ENCODE measurements at regions not wholly inside any gene's neighbourhood (a gene's known extent, or its start where the extent isn't known, plus 50 kb on each side); places are given as distances from the start of the nearest gene placed in this dataset.
"Not testable (repeated sequence)": the region's sequence is repeated elsewhere in the genome, so short reads cannot be mapped to it uniquely, and the experiment has no call there.

DNA sequence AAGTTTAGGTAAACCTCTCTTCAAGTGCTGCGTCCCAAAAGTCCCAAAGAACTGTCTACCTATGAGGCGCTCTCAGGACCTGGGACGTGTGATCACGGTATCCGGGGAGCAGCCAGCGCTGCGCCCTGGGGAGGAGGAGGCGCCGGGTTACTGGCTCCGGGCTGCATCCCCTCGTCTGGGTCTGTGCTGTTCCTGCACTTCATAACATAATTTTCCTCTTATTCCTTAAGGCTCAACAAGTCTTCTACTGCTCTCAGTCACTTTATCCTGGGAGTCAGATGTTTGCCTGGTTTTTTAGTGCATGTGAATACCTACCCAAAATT, 629.3 kb downstream of the PRIM2 start:
- DNase-seq (ENCODE audit: low spot score); H3K27ac ChIP-seq; H3K4me3 ChIP-seq: not testable (repeated sequence)

DNA sequence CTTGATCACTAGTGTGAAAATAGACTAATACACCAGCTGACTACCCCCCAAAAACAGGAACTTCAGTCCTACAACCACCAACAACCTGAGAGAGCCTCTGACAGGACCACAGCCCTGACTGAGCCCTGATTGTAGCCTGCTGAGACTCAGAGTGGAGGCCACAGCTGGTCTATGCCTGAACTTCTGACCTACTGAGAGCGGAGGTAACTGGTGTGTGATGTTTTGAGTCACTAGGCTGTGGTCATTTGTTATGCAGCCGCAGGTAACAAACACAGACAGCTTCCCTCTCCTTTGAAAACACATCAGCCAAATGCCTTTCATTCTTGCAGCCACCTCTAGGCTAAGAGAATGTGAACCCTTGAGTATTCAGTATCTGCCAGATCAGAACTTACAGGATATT, 631.1 kb downstream of the PRIM2 start:
- H3K4me3 ChIP-seq; H3K27ac ChIP-seq; DNase-seq (ENCODE audit: low spot score): not testable (repeated sequence)

DNA sequence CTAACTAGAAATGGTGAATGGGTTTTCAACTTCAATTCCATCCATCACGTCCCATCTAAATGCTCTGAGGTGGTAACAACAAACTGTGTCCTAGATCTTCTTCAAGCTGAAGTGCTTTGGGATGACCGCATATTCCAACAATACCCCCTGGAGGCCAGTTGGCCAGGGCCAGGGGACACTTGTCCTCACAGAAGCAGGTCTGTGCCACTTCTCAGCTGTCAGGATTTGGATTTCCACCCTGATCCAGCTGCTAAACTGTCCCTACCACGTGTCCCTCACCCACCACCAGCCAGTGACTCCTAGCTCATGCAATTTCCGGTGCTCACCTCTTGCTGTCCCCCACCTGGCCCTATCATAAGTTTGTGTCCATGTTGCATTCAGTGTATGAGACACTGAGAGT, 633.0 kb downstream of the PRIM2 start:
- not testable (repeated sequence) for H3K4me3 ChIP-seq; H3K27ac ChIP-seq; DNase-seq (ENCODE audit: low spot score)

DNA sequence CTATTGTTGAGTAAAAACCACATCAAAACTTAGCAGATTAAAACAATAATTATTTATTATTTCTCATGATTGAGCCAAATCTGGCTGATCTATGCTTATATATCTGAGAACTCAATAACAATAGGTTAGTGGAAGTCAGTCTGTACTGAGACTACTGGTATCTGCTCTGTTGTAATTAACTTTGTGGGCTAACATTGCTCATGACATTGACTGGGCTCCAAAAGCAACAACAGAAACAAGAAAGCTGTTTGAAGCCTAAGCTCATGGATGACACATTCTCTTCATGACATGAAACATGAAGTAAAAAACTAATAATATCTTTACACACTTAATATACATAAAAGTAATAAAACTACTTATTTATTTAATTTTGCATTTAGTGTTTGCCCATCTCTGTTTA, 649.3 kb downstream of the PRIM2 start:
- H3K4me3 ChIP-seq; H3K27ac ChIP-seq; DNase-seq (ENCODE audit: low spot score): not testable (repeated sequence)

DNA sequence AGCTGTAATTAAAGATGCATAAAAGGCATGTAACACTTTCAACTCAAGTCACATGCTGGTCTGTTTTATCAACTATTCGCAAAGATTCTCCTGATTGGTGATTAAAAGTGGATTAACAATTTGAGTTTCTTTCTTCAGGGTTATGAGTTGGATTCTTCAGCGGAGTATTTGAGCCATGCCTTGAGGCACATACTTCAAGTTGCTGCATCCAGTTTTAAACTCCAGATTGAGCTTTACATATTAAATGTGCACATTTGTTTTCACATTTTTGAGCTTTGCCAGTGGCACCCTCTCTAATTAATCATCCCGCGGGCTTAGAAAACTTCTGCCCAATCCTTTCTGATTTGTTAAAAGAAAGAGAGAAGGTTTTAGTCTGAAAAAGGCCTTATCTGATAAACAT, 654.5 kb downstream of the PRIM2 start:
- H3K4me3 ChIP-seq; H3K27ac ChIP-seq; DNase-seq (ENCODE audit: low spot score): not testable (repeated sequence)

DNA sequence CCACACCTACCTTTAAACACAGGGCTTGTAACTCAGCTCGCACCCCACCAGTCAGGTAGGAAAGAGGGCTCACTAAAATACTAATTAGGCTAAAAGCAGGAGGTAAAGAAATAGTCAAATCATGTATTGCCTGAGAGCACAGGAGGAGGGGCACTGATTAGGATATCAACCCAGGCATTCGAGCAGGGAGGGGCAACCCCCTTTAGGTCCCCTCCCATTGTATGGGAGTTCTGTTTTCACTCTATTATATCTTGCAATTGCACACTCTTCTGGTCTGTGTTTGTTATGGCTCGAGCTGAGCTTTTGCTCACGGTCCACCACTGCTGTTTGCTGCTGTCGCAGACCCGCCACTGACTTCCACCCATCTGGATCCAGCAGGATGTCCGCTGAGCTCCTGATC, 657.2 kb downstream of the PRIM2 start:
- Histone ChIP-seq H3K27ac (no peak overlapping the region), H3K4me3 (no peak overlapping the region)
- DNase-seq (ENCODE audit: low spot score), result no peak
- TF ChIP-seq, protein P1, sequence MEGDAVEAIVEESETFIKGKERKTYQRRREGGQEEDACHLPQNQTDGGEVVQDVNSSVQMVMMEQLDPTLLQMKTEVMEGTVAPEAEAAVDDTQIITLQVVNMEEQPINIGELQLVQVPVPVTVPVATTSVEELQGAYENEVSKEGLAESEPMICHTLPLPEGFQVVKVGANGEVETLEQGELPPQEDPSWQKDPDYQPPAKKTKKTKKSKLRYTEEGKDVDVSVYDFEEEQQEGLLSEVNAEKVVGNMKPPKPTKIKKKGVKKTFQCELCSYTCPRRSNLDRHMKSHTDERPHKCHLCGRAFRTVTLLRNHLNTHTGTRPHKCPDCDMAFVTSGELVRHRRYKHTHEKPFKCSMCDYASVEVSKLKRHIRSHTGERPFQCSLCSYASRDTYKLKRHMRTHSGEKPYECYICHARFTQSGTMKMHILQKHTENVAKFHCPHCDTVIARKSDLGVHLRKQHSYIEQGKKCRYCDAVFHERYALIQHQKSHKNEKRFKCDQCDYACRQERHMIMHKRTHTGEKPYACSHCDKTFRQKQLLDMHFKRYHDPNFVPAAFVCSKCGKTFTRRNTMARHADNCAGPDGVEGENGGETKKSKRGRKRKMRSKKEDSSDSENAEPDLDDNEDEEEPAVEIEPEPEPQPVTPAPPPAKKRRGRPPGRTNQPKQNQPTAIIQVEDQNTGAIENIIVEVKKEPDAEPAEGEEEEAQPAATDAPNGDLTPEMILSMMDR (IDR thresholded peaks at IDR 0.05), result no peak

DNA sequence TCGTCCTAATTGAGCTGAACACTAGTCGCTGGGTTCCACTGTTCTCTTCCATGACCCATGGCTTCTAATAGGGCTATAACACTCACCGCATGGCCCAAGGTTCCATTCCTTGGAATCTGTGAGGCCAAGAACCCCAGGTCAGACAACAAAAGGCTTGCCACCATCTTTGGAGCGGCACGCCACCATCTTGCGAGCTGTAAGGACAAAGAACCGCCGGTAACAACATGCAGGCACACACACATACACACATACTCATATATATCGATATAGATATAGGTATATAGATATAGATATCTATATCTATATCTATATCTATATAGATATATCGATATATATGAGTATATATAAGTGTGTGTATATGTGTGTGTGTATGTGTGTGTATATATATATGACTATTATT, 657.7 kb downstream of the PRIM2 start:
- H3K27ac ChIP-seq, H3K4me3 ChIP-seq: not testable (repeated sequence)

DNA sequence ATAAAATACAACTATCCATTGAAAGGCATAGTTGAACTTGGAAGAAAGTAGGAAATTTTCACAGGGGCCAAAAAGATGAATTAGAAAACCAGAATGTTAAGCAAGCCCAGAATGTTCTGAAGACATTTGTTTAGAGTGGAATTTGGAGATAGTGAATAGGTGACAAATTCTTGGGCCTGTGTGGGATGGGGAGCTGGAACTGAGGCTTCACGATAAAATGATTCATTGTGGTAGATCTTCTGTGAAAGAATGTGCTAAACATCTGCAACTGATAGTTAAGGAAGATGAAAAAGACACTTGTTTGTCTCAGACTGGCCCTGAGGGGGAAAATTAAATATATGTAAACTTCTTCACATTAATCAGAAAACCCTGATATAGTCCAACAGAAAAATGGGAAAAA, 658.9 kb downstream of the PRIM2 start:
- not testable (repeated sequence) for H3K27ac ChIP-seq; DNase-seq (ENCODE audit: low spot score); H3K4me3 ChIP-seq

More for the DNA sequence above, 657.7 kb downstream of the PRIM2 start:
- DNase-seq (ENCODE audit: low spot score), result not testable (repeated sequence)

DNA sequence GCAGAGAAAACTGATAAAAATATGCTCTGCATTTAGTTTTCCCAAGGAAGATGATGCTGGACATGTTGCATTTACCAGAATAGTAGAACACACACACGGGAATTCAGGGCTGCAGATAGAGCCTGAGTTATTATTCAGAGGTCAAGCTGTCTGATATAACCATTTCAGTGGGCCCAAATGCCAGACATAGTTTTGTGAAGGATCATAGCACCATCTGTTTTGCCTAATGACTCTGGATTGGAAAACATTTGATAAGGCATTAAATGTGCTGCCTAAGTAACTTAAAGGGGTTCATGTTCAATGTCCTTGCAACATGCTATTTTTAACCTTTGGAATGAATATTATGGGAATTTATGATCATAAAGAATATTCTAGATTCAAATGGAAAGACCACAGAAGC, 666.2 kb downstream of the PRIM2 start:
- not testable (repeated sequence) for DNase-seq (ENCODE audit: low spot score); H3K27ac ChIP-seq; H3K4me3 ChIP-seq

DNA sequence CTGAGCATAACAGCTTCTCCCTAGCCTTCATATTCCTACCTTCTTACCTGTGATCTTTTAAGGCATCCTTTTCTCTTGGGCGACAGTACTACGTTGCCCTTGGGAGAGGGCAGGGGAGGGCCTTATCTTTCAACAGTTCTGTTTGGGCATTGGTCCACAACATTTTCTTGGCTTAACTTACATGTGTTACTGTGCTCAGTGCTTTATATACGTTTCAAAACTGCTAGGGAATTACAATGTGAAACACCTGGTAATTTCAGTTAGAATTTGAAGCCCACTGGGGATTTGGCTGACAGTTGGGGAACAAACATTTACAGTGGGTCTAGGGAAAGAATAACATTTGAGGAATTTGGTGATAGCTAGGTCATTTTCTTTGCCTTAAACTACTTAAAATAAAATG, 667.1 kb downstream of the PRIM2 start:
- not testable (repeated sequence) for H3K27ac ChIP-seq; H3K4me3 ChIP-seq; DNase-seq (ENCODE audit: low spot score)

DNA sequence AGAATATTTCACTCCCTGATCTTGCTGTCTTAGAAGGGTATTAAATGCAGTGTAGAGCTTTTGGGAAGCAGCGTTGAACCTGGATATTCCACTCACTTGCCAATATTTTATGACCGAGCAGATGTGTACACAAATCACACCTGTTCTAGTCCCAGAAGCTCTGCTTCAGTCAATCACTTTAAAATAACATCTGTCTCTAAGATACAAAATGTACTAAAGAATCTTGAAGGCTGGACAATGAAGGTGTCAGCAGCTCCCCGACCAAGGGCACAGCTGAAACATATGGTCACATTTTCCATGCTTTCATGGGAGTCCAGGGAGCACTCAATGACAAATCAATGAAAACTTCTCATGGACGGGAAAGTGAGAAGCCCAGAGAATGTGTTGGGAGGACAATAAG, 668.3 kb downstream of the PRIM2 start:
- not testable (repeated sequence) for DNase-seq (ENCODE audit: low spot score); H3K27ac ChIP-seq; H3K4me3 ChIP-seq

DNA sequence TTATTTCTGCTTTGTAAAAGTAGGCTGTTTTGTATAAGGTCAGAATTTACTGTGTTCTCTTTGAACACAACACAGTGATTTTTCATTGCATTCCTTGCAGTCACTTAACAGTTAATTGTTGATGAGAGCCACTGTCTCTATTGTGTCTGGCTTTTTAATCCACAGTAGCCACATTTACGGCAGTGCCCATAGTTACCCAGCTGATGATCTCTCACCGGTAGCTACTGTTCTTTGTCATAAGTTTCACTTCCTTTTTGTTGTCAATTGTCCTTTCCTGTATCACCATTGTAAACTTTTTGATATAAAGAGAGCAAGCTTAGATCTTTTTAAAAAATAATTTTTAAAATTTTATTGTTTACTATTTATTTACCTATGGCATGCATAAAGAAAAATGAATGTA, 669.2 kb downstream of the PRIM2 start:
- not testable (repeated sequence) for H3K27ac ChIP-seq; DNase-seq (ENCODE audit: low spot score); H3K4me3 ChIP-seq

DNA sequence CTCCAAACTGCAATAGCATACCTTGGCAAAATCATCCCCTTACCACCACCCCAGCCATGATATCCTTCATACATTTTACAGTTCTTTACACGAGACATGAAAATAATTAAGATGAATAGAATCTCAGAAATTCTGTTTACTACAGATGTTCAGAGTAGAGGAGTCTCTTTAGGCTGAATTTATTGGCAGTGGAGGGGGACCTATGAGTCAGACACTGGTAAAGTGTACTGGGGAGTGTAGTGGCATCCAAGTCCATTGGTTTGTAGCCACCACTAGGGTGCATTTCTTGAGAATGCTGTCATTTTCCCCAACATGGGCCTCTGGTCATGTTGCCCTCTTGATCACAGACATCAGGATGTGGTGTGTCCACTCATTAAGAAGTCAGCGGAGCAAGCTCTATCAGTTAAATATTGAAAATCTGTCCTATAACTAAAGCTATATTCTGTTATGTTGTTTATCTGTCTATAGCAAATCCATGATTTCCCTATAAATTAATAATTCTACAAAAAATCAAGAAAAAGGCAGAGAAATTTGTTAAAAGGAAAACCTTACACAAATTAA, 672.2 kb downstream of the PRIM2 start:
- H3K4me3 ChIP-seq; H3K27ac ChIP-seq; DNase-seq (ENCODE audit: low spot score): not testable (repeated sequence)

DNA sequence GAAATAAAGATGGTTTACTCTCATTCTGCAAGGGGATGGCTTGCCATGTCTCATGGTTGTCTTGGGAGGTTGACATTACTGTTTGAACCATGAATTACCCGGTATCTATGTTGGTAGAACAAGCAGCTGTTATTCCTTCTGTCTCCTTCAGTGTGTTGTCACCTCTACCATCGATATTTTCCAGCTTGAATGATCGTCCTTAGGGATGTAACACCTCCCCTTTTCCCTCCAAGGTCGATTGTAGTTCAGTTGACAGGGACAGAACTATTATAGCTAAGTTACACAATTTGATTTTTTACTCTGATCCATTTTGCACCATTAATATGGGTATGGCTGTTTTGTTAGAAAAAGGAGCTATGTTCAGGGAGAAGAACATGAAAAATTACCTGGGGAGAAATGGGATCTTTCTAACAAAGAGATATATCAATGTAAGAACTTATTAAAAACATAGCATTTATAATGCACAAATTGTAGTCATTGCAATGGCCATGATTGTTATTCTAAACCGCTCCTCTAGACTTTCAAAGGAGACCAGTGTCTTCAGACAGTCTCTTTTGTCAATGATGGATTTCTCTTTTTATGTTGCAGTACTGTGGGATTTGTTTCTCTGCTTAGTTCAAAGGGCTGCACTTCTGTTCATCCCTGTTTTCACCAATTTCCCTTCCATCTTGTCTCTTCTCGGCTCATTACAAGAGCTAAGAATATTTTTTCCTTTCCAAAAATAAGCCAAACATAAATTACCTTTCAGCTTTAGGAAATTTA, 681.6 kb downstream of the PRIM2 start:
- H3K4me3 ChIP-seq; DNase-seq (ENCODE audit: low spot score): not testable (repeated sequence)

DNA sequence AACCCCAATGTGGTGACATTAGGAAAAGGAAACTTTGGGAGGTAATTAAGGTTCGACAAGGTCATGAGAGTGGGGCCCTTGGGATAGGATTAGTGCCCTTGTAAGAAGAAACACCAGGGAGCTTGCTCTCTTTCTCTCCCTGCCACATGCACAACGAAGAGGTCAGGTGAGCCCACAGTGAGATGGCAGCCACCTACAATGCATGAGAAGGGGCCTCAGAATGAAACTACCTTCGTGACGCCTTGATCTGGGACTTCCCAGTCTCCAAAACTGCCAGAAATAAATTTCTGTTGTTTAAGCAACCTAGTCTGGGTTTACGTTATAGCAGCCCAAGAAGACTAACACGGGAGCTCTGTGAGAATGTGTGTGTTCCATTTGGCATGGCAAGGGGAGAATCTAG, 682.8 kb downstream of the PRIM2 start:
- not testable (repeated sequence) for H3K27ac ChIP-seq; DNase-seq (ENCODE audit: low spot score); H3K4me3 ChIP-seq

More for the DNA sequence above, 681.6 kb downstream of the PRIM2 start:
- H3K27ac ChIP-seq, result not testable (repeated sequence)

DNA sequence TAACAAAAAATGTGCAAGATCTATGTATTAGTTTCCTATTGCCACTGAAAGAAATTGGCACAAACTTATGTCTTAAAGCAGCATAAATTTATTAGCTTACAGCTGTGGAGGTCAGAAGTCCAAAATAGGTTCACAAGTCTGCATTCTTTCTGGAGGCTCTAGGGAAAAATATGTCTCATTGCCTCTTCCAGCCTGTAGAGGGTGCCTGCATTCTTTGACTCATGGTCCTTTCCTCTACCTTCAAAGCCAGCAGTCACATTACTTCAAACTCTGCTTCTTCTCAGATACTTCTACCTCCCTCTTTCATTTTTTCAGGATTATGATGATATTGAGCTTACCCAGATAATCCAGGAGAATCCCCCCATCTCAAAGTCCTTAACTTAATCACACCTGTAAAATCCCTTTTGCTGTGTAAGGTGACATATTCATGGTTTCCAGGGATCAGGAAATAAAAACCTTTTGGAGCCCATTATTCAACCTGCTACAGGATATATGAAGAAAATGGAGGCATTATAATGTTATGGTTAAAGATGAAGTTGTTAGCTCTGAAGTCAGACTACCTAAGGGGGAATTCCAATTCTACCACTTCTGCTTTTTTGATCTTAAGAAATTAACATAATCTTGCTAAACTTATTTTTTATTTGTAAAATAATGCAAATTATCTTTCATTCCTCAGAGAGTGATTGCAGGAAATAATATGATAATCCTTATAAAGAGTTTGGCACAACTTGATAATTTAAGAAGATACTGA, 686.2 kb downstream of the PRIM2 start:
- not testable (repeated sequence) for DNase-seq (ENCODE audit: low spot score); H3K27ac ChIP-seq; H3K4me3 ChIP-seq

DNA sequence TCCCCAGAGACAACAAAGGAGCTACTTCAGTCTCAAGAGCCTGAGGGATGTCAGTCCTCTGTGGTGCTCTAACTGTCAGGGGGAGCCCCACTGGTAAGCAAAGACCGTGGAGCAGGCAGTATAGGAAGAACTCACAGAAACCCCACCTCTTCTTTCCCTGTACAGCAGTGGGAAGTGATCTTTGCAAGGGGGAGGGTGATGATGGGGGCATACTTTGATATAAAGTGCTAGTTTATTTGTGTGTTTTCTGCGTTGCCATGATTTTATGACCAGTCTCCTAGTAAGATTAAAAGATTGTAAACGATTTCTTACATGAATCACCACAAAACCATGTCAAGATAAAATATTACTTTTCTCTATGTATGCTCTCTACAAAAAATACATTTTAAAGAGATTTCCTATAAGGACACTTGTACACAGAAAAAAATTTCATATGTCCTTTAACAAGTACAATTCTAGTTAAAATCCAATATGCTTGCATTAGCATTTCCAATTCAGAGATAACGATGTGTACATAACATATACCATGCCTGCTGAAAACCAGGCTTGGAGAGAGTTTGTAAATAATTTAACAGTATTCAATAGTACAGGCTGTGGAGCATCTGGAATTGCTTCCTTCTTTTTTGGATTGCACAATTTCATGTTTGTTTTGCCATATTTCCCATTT, 690.0 kb downstream of the PRIM2 start:
- not testable (repeated sequence) for H3K4me3 ChIP-seq; DNase-seq (ENCODE audit: low spot score); H3K27ac ChIP-seq

DNA sequence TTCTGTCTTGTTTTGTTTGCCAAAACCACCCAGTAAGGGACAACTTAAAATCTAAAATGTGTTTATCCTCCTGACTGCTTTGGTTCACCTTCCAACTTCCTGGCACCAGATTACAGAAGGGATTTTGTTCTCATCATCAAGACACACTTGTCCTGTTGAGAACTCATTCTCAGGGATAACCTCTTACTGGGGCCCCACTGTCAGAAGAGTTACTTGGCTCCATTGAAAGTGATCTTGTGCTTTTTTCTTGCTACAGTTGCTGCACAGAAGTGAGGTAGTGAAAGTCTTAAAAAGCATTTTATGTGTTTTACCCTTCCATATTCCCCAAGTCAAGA, 690.5 kb downstream of the PRIM2 start:
- DNase-seq (ENCODE audit: low spot score); H3K4me3 ChIP-seq; H3K27ac ChIP-seq: not testable (repeated sequence)
